ENCODE measurements at regions not wholly inside any gene's neighbourhood (a gene's known extent, or its start where the extent isn't known, plus 50 kb on each side); places are given as distances from the start of the nearest gene placed in this dataset.

DNA sequence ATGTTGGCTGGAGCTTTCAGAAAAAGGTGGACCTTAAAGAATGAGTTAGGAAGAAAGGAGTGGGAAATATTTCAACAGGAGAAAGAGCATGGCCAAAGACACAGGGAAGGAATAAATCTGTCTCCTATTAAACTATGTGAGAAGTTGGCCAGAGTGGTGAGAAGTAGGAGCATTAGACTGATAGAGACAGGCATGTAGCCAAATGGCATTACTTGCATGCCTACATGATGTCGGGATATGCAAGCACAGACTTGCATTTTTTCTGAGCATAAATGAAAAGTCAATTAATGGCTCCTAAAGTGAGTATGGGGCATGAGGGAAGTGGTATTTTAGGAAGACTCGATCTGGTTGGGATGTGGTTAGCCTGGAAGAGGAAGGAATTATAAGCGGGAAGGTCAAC is 279.6 kb upstream of the PITX2 start:
- no peaks in the 10 kb centered on the region for H3K27me3 ChIP-seq
- intact Hi-C loops (cut with DNase I): no loop called here
- TF ChIP-seq CTCF (IDR thresholded peaks at IDR 0.05) (no peak), EP300 (IDR thresholded peaks at IDR 0.05) (no peak), POLR2A (IDR thresholded peaks at IDR 0.05) (no peak)
- H3K4me1 ChIP-seq (ENCODE audit: insufficient read depth): no peaks in the 10 kb centered on the region
- no peaks in the 10 kb centered on the region for H3K36me3 ChIP-seq
- no peak overlapping the region for H3K4me3 ChIP-seq
- WGBS, 3 donors: 74 to 81% (median 74%) methylated on average over 3 of the region's 3 CpGs
- DNase-seq: no peak
- no peaks in the 10 kb centered on the region for H3K9me3 ChIP-seq
- H3K27ac ChIP-seq: no peak overlapping the region

DNA sequence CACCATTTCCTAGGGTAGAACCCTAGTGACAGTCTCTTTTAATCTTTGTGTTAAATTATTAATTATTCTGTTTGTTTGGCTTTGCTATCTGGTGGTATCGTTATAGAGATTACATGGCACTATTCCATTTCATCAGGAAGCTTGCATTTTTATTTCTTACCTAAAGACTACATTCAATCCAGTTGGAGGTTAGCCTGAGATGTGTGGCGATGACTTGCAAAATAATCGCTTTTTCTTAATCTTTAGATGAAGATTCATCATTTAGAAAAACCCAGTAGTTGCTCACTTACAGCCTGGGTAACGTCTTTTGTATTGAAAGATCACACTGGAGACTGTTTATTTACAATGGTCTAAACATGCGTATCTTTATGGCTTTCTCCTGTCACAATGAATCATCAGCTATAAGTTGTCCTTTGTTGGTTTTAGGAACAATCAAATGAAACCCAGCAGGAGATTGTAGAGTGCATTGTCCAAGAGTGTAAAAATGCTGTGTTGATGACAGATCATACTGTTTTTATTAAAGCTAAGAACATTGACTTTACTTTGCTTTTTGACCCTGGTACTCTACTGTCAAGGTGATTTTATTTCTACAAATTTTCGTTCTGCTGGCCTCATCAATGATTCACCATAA is 281.7 kb upstream of the PITX2 start:
- no peaks in the 10 kb centered on the region for H3K4me1 ChIP-seq (ENCODE audit: insufficient read depth)
- intact Hi-C loops (cut with DNase I): no loop called here
- WGBS, 3 donors: 57 to 62% (median 61%) methylated on average over 6 of the region's 6 CpGs
- DNase-seq: no peak
- H3K27ac ChIP-seq: no peak overlapping the region
- H3K36me3 ChIP-seq: no peaks in the 10 kb centered on the region
- no peaks in the 10 kb centered on the region for H3K27me3 ChIP-seq
- no peaks in the 10 kb centered on the region for H3K9me3 ChIP-seq
- TF ChIP-seq POLR2A (IDR thresholded peaks at IDR 0.05) (no peak), CTCF (IDR thresholded peaks at IDR 0.05) (no peak), EP300 (IDR thresholded peaks at IDR 0.05) (no peak)
- no peak overlapping the region for H3K4me3 ChIP-seq

- DNase-seq: no peak
- intact Hi-C loops (cut with DNase I): no loop called here
Observed at GRCh38 chr4:110905367-110905766, 282.5 kb upstream of the PITX2 start.

DNA sequence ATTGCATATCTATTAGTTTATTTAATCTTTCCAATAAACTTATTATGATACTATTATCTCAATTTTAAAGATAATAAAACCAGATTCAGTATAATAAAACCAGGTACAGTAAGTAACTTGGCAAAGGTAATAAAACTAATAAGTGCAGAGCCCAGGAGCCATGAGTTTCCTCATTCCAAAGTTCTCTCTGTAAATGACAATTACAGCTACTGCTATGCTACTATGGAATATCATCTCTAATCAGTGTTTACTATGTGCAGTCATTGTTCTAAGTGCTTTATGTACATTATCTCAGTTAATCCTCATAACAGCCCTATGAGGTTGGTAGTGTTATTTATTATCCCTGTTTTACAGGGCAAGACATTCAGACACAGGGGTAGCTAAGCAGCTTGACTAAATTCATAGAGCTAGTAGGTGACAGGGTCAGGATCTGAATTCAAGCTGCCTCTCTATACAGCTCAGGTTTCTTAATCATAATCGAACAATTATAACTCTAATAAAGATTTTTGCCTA is 285.0 kb upstream of the PITX2 start:
- no peak for DNase-seq
- Histone ChIP-seq H3K36me3 (no peaks in the 10 kb centered on the region), H3K27ac (no peak overlapping the region), H3K4me3 (no peak overlapping the region), H3K4me1 (ENCODE audit: insufficient read depth) (no peaks in the 10 kb centered on the region), H3K9me3 (no peaks in the 10 kb centered on the region), H3K27me3 (no peaks in the 10 kb centered on the region)
- TF ChIP-seq POLR2A (IDR thresholded peaks at IDR 0.05) (no peak), CTCF (IDR thresholded peaks at IDR 0.05) (no peak), EP300 (IDR thresholded peaks at IDR 0.05) (no peak)
- WGBS, 3 donors: 84 to 93% (median 89%) methylated on average over 1 of the region's 1 CpG
- intact Hi-C loops (cut with DNase I): no loop called here

More at GRCh38 chr4:110905367-110905766, 282.5 kb upstream of the PITX2 start:
- H3K27me3 ChIP-seq: no peaks in the 10 kb centered on the region
- no peaks in the 10 kb centered on the region for H3K9me3 ChIP-seq
- H3K27ac ChIP-seq: no peak overlapping the region
- no peaks in the 10 kb centered on the region for H3K4me1 ChIP-seq (ENCODE audit: insufficient read depth)
- no peaks in the 10 kb centered on the region for H3K36me3 ChIP-seq
- TF ChIP-seq EP300 (IDR thresholded peaks at IDR 0.05): no peak
- H3K4me3 ChIP-seq: no peak overlapping the region

DNA sequence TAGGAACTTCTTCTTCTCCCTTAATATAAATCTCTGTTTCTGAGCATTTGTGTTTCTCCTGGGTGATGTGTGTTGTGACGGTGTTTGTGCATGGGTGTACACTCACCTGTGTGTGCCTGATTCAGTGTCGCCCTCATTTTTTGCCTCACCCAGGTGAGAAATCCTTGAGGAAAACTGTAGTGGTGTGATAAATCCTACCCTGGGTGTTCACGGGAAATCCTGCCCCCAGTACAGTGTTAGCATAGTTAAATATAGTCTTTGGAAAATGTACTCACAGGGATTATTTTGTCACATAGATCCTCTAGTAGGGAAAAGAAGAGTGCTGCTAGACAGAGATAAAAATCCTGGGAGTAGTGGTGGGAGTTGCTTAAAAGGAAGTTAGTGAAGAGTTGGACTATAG is 291.9 kb upstream of the PITX2 start:
- DNase-seq: no peak
- no peak overlapping the region for H3K4me3 ChIP-seq

More for the DNA sequence above, 291.9 kb upstream of the PITX2 start:
- H3K4me1 ChIP-seq (ENCODE audit: insufficient read depth): no peaks in the 10 kb centered on the region
- H3K27me3 ChIP-seq: no peaks in the 10 kb centered on the region
- H3K27ac ChIP-seq: no peak overlapping the region
- intact Hi-C loops (cut with DNase I): no loop called here
- H3K9me3 ChIP-seq: no peaks in the 10 kb centered on the region
- WGBS, 3 donors: 84 to 93% (median 86%) methylated on average over 3 of the region's 3 CpGs
- TF ChIP-seq CTCF (IDR thresholded peaks at IDR 0.05) (no peak), POLR2A (IDR thresholded peaks at IDR 0.05) (no peak), EP300 (IDR thresholded peaks at IDR 0.05) (no peak)
- H3K36me3 ChIP-seq: no peaks in the 10 kb centered on the region
